OCI-LY7 (cell line): ENCODE measurements at regions not wholly inside any gene's neighbourhood (a gene's known extent, or its start where the extent isn't known, plus 50 kb on each side); places are given as distances from the start of the nearest gene placed in this dataset.

Source experiments
- EZH2phosphoT487 ChIP-seq: fragments of 200-600 bp; sonication (generic); IDR thresholded peaks from 2 replicates; pipeline ENCODE4 v1.6.1; 2018; ENCODE audit warnings: low read depth, borderline replicate concordance, mild to moderate bottlenecking, mixed run types, antibody characterized with exemption, low read length, moderate library complexity, mixed read lengths
- TF ChIP-seq, protein P1 (sequence below): fragments of 200-600 bp; sonication (generic); conservative IDR thresholded peaks from 2 replicates; pipeline ENCODE4 v1.5.1; 2014; ENCODE audit warnings: mild to moderate bottlenecking, antibody characterized with exemption, low read length, moderate library complexity, mixed read lengths

DNA sequence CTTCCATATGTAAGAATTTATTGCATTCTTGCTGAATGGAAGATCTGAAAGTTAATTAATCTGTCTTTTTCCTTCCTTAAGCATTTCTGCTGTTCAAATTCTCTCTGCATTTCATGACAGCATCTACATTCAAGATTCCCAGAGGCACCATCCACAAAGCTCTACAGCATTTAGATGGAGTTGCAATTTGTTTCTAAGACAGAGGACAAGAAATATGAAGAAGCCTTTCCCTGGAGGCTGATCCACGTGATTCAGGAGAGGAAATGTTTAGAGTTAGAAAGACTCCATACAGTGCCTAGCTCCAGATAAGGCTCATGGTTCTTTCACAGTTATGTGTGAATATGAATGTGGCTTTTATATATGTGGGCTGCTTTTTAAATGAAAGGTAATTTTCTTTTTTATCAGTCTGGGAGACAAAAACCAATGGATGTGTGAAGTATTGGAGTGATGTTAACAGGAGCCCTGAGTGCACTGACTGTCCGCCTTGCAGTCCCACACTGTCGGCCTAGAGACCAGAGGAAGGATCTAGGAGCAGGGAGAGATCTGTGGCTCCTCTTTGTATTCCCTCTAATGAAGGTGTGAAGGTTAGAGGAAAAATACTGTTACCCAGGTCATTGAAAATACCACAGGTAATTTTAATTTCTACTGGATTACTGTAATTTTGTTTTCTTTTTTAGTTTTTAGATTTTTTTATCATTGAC is 686.6 kb upstream of the GJE1 start:
- TF ChIP-seq, protein P1, sequence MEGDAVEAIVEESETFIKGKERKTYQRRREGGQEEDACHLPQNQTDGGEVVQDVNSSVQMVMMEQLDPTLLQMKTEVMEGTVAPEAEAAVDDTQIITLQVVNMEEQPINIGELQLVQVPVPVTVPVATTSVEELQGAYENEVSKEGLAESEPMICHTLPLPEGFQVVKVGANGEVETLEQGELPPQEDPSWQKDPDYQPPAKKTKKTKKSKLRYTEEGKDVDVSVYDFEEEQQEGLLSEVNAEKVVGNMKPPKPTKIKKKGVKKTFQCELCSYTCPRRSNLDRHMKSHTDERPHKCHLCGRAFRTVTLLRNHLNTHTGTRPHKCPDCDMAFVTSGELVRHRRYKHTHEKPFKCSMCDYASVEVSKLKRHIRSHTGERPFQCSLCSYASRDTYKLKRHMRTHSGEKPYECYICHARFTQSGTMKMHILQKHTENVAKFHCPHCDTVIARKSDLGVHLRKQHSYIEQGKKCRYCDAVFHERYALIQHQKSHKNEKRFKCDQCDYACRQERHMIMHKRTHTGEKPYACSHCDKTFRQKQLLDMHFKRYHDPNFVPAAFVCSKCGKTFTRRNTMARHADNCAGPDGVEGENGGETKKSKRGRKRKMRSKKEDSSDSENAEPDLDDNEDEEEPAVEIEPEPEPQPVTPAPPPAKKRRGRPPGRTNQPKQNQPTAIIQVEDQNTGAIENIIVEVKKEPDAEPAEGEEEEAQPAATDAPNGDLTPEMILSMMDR: no peak
- no peak for TF ChIP-seq EZH2phosphoT487
